ENCODE measurements at regions not wholly inside any gene's neighbourhood (a gene's known extent, or its start where the extent isn't known, plus 50 kb on each side); places are given as distances from the start of the nearest gene placed in this dataset.

- FAIRE-seq, result no peak
- Histone ChIP-seq H3K9me3 (ENCODE audit: control insufficient read depth, low read depth, low read length) (no peaks in the 10 kb centered on the region), H3K4me2 (ENCODE audit: control insufficient read depth, extremely low read depth, insufficient read depth, low read depth, low read length) (no peak overlapping the region), H2AFZ (ENCODE audit: control insufficient read depth, low read length) (no peak overlapping the region), H3K4me1 (ENCODE audit: control insufficient read depth, extremely low read depth, insufficient read depth, low read length) (no peaks in the 10 kb centered on the region), H3K27me3 (ENCODE audit: control insufficient read depth, extremely low read depth, insufficient read depth, low read length) (no peaks in the 10 kb centered on the region), H3K27ac (ENCODE audit: control insufficient read depth, insufficient read depth, low read length) (no peak overlapping the region), H3K9ac (ENCODE audit: control insufficient read depth, extremely low read depth, insufficient read depth, low read length) (no peak overlapping the region), H3K4me3 (ENCODE audit: control insufficient read depth in 2 of 3, extremely low read depth in 1 of 3, insufficient read depth in 2 of 3, low read depth in 1 of 3, low read length in 3 of 3) (no peak overlapping the region), H3K79me2 (ENCODE audit: control insufficient read depth, insufficient read depth, low read length) (no peaks in the 10 kb centered on the region), H3K36me3 (ENCODE audit: control insufficient read depth in 2 of 2, extremely low read depth in 1 of 2, insufficient read depth in 2 of 2, low read length in 2 of 2) (no peaks in the 10 kb centered on the region), H4K20me1 (ENCODE audit: control insufficient read depth, extremely low read depth, insufficient read depth, low read length) (no peaks in the 10 kb centered on the region), H3K9me1 (ENCODE audit: control insufficient read depth, extremely low read depth, insufficient read depth, low read length) (no peaks in the 10 kb centered on the region)
- dilution Hi-C loops (cut with MboI; ENCODE audit: extremely low pct_ligation_motif_present, low sequenced_read_pairs), result no loop called here
- TF ChIP-seq, protein P1, sequence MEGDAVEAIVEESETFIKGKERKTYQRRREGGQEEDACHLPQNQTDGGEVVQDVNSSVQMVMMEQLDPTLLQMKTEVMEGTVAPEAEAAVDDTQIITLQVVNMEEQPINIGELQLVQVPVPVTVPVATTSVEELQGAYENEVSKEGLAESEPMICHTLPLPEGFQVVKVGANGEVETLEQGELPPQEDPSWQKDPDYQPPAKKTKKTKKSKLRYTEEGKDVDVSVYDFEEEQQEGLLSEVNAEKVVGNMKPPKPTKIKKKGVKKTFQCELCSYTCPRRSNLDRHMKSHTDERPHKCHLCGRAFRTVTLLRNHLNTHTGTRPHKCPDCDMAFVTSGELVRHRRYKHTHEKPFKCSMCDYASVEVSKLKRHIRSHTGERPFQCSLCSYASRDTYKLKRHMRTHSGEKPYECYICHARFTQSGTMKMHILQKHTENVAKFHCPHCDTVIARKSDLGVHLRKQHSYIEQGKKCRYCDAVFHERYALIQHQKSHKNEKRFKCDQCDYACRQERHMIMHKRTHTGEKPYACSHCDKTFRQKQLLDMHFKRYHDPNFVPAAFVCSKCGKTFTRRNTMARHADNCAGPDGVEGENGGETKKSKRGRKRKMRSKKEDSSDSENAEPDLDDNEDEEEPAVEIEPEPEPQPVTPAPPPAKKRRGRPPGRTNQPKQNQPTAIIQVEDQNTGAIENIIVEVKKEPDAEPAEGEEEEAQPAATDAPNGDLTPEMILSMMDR (optimal IDR thresholded peaks at IDR 0.05 in 1 of 3, IDR thresholded peaks at IDR 0.05 in 1 of 3, conservative IDR thresholded peaks at IDR 0.05 in 1 of 3; ENCODE audit: extremely low read depth in 1 of 3, insufficient read depth in 2 of 3, low read length in 3 of 3), result no peak
- TF ChIP-seq EZH2 (IDR thresholded peaks at IDR 0.05; ENCODE audit: low read length), result no peak
- DNase-seq (ENCODE audit: low read depth, low spot score), result no peak
Measured at GRCh38 chr18:64799376-64799775, 650.5 kb upstream of the LINC00305 start.

GRCh38 chr18:64791236-64791635 is 642.3 kb upstream of the LINC00305 start:
- Histone ChIP-seq H3K4me1 (ENCODE audit: control insufficient read depth, extremely low read depth, insufficient read depth, low read length) (no peaks in the 10 kb centered on the region), H3K9ac (ENCODE audit: control insufficient read depth, extremely low read depth, insufficient read depth, low read length) (no peak overlapping the region), H3K27ac (ENCODE audit: control insufficient read depth, insufficient read depth, low read length) (no peak overlapping the region), H3K27me3 (ENCODE audit: control insufficient read depth, extremely low read depth, insufficient read depth, low read length) (no peaks in the 10 kb centered on the region), H3K4me2 (ENCODE audit: control insufficient read depth, extremely low read depth, insufficient read depth, low read depth, low read length) (no peak overlapping the region), H3K36me3 (ENCODE audit: control insufficient read depth in 2 of 2, extremely low read depth in 1 of 2, insufficient read depth in 2 of 2, low read length in 2 of 2) (no peaks in the 10 kb centered on the region), H3K9me1 (ENCODE audit: control insufficient read depth, extremely low read depth, insufficient read depth, low read length) (no peaks in the 10 kb centered on the region), H2AFZ (ENCODE audit: control insufficient read depth, low read length) (no peak overlapping the region), H3K4me3 (ENCODE audit: control insufficient read depth in 2 of 3, extremely low read depth in 1 of 3, insufficient read depth in 2 of 3, low read depth in 1 of 3, low read length in 3 of 3) (no peak overlapping the region), H3K9me3 (ENCODE audit: control insufficient read depth, low read depth, low read length) (no peaks in the 10 kb centered on the region), H3K79me2 (ENCODE audit: control insufficient read depth, insufficient read depth, low read length) (no peaks in the 10 kb centered on the region), H4K20me1 (ENCODE audit: control insufficient read depth, extremely low read depth, insufficient read depth, low read length) (no peaks in the 10 kb centered on the region)
- no peak for FAIRE-seq
- dilution Hi-C loops (cut with MboI; ENCODE audit: extremely low pct_ligation_motif_present, low sequenced_read_pairs), result no loop called here
- TF ChIP-seq, protein P1 (optimal IDR thresholded peaks at IDR 0.05 in 1 of 3, IDR thresholded peaks at IDR 0.05 in 1 of 3, conservative IDR thresholded peaks at IDR 0.05 in 1 of 3; ENCODE audit: extremely low read depth in 1 of 3, insufficient read depth in 2 of 3, low read length in 3 of 3), result no peak
- no peak for TF ChIP-seq EZH2 (IDR thresholded peaks at IDR 0.05; ENCODE audit: low read length)
- no peak for DNase-seq (ENCODE audit: low read depth, low spot score)

All from keratinocyte (primary cell).